ENCODE measurements at regions not wholly inside any gene's neighbourhood (a gene's known extent, or its start where the extent isn't known, plus 50 kb on each side); places are given as distances from the start of the nearest gene placed in this dataset.
"Not testable (repeated sequence)": the region's sequence is repeated elsewhere in the genome, so short reads cannot be mapped to it uniquely, and the experiment has no call there.

DNA sequence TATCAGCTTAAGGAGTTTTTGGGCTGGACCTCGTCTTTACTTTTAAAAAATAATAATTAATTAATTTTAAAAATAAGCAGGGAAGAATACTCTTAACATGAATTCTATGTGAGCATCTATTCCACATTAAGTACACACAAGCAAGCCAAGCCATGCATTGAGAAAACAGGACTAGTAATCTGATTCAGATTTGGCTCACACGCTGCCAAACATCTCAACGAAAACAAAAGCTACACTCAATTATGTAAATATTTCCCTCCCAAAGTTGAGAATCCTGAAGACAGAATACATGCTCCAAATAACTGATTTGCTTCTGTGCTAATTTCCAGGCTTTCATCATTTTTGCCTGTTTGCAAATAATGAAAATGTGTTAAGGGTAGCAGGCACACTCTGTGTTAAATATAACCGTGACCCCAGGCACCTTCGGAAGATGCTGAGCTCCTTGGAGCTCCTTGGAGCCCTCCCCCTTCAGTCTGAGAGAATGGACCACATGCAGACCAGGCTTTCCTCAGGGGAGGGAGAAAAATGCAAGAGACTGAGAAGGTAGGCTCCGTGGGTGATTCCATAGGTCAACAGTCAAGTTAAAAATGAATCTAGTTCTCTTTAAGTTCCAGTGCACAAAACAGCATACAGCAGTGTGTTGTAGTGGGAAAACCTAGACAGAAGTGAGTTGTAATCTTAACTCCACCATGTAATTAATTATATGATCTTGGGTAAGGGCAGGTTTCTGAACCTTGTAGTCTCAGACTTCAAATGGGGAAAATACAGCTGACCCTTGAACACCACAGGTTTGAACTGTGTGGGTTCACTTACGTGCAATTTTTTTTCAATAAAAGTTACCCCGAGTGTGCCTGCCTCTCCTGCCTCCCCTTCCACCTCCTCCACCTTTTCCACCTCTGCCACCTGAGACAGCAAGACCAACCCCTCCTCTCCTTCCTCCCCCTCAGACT is 161.3 kb upstream of the RREB1 start:
- no peak for DNase-seq (ENCODE audit: low read depth)

DNA sequence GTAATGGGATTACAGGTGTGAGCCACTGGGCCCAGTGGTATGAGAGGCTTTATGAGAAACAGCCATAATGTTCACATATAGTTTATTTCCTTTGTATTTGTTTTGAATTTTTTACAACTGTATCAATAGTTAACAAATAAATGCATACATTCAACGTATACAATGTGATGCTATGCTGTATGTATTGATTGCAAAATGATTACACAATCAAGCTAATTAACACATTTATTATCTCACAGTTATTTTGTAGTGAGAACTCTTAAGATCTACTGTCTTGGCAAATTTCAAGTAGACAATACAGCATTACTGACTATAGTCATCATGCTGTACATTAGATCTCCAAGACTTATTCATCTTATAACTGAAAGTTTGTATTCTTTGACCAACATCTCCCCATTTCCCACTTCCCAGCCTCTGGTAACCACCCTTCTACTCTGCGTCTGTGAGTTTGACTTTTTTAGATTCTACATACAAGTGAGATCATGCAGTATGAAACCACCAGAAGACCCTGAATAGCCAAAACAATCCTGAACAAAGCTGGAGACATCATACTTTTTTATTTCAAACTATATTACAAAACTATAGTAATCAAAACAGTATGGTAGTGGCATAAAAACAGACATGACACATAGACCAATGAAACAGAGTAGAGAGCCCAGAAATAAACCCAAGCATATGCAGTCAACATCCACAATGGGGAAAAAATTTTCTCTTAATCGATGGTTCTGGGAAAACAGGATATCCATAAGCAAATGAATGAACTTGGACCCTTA is 157.2 kb upstream of the RREB1 start:
- DNase-seq (ENCODE audit: low read depth), result no peak

DNA sequence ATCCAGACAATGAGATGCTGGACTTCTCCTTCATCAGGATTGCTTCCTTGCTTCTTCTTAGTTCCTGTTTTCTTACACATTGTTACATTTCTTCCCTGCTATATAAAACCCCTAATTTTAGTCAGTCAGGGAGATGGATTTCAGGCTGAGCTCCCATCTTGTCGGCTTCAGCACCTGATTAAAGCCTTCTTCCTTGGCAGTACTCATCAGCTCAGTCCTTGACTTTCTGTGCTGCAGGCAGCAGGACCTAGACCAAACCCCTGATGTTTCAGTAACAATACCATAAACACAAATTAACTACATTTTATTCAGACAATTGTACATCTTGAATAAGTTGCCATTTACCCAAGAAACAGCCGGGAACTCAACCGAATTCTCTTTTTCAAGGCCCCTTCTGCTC is 156.4 kb upstream of the RREB1 start:
- no peak for DNase-seq (ENCODE audit: low read depth)

DNA sequence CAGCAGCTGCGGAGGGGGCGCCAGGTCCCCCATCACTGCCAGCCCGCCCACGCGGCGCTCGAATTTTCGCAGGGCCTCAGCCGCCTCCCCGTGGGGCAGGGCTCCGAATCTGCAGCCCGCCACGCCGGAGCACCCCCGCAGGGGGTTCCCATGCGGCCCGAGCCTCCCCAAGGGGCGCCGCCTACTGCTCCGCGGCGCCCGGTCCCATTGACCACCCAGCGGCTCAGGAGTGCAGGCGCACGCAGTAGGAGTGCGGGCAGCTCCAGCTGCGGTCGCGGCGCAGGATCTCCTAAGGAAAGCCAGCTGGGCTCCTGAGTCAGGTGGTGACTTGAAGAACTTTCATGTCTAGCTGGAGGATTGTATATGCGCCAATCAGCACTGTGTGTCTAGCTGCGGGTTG is 155.3 kb upstream of the RREB1 start:
- DNase-seq (ENCODE audit: low read depth), result no peak

DNA sequence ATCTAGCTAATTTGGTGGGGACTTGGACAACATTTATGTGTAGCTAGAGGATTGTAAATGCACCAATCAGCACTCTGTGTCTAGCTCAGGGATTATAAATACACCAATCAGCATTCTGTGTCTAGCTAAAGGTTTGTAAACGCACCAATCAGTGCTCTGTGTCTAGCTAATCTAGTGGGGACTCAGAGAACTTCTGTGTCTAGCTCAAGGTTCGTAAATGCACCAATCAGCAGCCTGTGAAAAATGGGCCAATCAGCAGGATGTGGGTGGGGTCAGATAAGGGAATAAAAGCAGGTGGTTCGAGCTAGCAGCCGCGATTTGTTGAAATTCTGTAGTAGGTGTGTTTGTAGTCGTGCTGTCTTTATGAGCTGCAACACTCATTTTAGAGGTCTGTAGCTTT is 154.8 kb upstream of the RREB1 start:
- DNase-seq (ENCODE audit: low read depth), result not testable (repeated sequence)

DNA sequence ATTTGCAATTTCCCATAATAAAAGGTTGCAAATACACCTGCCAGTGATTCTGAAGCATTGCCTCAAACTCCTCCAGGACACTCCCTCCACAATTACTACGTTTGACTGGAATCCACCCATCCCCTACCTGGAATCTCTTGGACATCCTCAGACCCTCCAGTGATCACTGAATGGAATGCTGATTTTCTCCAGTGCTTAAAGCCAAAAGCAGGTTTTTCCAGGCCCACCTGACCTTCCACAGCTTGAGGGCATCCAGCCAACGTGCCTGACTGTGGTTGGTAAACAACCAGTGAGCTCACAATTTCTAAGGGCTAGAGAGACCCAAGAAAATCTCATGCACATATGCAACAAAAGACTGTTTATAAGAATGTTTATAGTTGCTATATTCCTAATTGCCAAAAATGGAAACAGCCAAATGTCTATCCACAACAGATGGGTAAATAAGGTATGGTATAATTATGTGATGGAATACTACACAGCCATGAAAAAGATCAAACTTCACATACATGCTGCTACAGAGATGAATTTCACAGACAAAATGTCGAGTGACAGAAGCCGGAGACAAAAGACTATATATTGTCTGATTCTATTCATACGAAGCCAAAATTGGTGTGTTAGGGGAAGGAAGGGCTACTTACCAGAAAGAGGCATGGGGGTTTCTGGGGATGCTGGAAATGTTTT is 147.1 kb upstream of the RREB1 start:
- no peak for DNase-seq (ENCODE audit: low read depth)

DNA sequence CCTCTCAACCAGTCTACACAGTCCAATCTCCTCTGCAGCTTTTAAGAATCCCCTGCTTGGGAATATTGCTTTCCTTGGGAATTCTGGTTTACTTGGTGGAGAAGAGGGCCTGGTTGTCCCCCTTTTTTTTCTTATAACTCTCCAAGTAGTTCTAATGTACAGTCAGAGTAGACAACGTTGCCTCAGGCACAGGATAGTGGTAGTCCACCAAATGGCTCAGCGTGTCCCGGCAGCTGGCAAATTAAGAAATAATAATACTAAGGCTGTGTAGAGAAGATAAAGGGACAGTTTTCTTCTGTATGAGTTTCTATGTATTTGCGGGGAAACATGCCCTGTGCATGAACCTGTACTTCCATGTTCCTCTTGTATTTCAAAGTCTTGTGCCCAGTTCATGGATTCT is 145.7 kb upstream of the RREB1 start:
- no peak for DNase-seq (ENCODE audit: low read depth)

DNA sequence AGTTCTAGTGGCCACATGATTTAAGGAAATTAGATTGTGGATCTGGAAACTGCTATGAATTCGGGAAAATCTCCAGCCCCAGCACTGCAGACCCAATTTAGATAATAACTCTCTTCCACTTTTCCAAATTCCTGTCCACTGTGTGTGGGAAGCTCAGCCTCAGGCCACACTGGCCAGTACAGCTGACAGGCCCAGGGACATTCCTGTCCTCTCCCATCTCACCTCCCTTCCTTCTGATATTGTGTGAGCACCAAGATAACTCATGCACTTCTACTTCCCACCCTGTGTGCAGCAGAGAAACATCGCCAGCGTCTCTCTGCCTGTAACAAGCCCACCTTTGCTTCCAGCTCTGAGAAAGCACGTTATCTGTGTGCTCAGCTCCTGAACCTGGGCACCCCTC is 145.1 kb upstream of the RREB1 start:
- DNase-seq (ENCODE audit: low read depth), result no peak

DNA sequence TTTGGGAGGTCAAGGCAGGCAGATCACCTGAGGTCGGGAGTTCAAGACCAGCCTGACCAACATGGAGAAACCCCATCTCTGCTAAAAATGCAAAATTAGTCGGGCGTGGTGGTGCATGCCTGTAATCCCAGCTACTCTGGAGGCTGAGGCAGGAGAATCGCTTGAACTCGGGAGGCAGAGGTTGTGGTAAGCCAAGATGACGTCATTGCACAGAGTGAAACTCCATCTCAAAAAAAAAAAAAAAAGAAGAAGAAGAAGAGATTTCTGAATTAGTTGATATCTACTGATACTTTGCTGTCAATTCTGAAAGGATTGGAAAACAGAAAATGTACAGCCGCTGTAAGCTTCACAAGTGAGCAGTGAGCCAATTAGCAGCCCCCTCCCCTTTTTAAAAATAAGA is 144.4 kb upstream of the RREB1 start:
- DNase-seq (ENCODE audit: low read depth), result not testable (repeated sequence)

DNA sequence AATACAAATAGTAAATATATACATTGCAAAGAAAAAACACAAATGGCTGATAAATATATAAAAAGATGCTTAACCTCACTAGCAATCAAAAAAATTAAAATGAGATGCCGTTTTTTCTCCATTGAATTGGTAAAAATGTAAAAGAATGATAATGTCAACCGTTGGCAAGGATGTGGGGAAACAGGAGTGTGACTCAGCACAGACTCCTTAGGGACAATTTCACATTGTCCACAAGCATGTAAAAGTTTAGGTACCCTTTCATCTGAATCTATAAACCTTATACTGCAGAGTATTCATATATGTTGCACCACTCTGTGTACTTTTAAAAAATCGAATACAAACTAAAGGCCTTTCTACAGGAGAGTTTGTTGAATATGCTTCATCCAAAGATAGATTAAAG is 143.1 kb upstream of the RREB1 start:
- peak; percentile 19 for DNase-seq (ENCODE audit: low read depth)

DNA sequence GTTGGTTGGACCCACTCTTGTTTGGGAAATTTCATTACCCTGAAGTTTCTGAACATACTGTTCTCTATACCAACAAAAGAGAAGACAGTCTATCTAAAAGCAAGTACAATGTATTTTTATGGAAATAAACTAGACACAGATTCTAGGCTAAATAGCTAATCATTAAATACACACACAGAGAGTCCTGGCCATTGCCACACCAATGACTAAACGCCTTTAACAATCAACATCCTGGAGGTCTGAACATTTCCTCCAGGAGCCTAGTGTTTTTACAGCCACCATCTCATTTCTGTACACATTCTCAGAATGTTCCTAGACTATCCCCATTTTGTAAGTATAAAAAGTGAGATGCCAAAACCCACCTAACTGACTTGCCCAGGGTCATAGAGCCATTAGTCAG is 141.6 kb upstream of the RREB1 start:
- no peak for DNase-seq (ENCODE audit: low read depth)

DNA sequence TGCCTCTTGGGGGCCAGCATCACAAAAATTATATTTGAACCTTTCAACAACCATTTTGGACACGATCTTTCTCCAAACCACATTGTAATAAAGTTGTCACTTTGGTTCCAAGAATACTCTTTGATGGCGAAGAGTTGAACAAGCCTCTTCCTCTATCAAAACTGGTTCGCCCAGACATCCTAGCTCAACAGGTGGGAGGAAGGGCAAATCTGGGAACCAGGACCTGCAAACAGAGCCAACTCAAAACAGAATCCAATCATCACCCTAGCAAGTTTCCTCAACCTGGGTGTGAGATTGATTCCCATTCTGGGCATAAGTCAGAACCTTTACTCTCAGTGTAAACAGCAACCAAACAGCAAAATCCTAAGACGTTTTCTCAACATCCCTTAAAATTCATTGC is 141.2 kb upstream of the RREB1 start:
- DNase-seq (ENCODE audit: low read depth), result no peak

DNA sequence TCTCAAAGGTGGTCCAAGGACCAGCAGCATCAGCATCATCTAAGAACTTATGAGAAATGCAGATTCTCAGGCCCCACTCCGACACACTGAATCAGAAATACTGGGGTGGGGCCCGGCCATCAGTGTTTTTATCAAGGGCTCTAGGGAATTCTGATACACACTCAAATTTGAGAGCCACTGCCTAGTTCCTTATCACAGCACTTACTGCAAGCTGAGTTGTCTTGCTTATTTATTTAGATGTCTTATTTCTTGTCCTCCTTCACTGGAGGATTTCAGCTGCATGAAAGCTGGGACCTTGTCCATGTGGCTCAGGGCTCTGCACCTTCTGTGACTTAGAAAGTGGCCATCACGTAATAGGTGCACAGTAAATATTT is 139.4 kb upstream of the RREB1 start:
- no peak for DNase-seq (ENCODE audit: low read depth)

DNA sequence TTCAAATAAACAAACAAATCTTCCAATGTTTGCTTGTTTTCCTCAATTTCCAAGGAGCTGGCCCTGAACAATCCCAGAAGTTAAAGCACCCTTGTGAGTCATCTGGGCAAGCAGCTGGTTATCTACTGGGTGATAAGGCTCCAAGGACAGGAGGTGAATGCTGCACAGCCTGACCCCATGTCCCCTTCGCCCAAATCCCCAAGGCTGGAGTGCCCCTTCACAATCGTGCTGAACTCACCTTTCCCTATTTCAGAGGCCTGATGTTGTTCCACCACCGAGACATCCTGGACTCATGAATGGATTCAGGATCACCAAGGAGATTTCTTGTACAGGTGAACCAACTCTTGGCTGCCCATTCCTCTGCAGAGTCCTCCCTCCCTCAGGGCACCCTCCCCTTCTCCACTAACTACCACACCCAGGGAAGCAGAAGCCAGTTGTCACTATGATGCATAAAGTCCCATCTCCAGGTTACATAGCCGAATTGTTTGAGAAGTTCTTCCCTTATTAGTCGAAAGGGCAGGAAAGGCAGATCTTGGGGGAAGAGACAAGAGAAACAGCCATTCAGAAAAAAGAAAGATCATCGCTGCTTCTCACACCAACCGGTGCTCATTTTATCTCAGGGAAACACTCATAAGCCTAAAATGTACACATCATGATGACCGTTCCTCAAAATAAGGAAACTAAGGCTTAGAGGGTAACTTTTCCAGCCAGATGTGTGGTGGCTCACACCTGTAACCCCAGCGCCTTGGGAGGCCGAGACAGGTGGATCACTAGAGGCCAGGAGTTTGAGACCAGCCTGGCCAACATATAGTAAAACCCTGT is 138.8 kb upstream of the RREB1 start:
- no peak for DNase-seq (ENCODE audit: low read depth)

DNA sequence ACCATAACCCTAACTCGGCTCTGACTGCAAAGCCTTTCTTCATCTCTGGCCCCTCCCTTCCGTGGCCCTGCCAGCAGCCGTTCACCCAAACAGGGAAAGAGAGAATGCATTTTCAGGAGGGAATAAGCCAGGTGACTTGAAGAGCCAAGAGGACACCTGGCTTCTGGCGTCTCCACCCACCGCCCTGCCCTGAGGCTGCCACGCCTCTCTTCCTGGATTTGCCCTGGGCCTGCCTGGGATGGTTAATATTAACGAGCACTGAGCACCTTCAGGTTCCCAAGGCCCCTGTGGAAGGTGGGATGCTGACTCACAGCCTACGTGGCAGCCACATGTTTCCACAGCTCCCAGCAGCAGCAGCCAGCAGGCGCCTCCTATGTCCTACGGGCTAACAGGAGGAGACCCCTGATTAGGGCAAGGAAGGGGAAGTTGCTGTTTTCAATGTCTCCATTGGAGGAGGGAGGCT is 138.0 kb upstream of the RREB1 start:
- DNase-seq (ENCODE audit: low read depth), result peak; percentile 57

DNA sequence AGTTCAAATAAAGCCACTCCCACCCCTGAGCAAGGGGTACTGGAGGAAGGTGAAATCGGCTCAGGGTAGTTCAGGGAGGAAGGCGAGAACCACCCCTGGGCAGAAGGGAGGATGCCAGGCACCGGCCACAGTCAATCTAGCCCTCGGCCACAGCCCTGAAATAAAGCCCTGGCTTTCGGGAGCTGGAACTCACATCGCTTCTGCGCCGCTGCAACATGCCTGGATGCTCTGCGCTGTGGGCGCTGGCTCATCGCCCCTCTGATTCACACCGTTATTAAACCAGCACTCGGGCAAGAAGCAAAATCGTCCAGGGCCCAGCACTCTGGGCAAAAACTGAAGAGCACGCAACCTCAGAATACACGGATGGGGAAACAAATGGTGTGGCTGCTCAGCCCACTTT is 136.9 kb upstream of the RREB1 start:
- no peak for DNase-seq (ENCODE audit: low read depth)

DNA sequence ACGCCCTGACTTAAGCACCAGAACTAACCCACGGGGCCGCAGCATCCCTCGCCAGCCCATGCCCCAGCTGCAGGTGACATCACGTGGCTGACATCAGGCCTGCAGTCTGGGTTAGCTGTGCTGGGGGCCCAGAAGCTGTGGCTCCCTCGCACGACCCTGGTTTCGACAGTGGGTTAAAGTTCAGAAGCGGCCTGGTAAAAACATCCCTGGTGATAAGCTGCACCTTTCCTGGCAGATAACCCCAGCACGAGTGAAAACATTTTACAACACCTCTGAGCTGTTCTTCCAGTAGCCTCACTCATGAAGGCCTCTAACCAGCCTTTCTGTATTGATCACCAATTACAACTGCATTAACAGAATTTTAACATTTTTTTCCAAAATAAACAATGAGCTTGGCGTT is 136.4 kb upstream of the RREB1 start:
- no peak for DNase-seq (ENCODE audit: low read depth)

DNA sequence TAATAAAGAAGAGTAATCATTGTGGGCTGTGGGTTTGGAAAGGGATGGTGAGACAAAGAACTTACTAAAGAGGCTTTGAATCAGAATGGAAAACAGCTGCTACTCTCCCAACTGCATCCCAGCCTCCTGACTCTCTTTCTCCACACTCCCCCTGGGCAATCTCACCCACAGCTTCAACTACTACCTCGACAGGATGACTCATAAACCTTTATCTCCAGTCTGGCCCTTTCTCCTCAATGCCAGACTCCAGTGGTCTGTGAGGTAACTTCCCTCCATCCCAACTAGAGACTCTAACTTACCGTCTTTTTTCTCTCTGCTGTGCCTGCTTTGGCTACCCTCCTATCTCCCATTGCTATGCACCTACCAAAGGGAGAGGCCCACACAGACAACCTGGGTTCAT is 135.3 kb upstream of the RREB1 start:
- peak; percentile 86 for DNase-seq (ENCODE audit: low read depth)

DNA sequence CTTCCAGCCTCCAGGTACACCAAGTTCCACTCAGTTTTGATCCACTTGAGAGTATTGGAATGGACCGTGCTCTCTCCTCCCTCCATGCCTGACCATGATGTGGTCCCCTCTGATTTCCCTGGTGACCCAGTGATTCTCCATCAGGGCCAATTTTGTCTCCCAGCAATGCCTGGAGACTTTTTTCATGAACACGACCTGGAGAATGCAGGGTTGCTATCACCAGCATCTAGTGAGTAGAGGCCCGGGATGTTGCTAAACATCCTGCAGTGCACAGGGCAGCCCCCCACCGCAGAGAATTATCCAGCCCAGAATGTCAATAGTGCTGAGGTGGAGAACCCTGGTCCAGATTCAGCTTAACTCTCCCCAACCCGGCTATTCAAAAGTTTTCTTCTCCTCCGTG is 134.0 kb upstream of the RREB1 start:
- DNase-seq (ENCODE audit: low read depth), result no peak

DNA sequence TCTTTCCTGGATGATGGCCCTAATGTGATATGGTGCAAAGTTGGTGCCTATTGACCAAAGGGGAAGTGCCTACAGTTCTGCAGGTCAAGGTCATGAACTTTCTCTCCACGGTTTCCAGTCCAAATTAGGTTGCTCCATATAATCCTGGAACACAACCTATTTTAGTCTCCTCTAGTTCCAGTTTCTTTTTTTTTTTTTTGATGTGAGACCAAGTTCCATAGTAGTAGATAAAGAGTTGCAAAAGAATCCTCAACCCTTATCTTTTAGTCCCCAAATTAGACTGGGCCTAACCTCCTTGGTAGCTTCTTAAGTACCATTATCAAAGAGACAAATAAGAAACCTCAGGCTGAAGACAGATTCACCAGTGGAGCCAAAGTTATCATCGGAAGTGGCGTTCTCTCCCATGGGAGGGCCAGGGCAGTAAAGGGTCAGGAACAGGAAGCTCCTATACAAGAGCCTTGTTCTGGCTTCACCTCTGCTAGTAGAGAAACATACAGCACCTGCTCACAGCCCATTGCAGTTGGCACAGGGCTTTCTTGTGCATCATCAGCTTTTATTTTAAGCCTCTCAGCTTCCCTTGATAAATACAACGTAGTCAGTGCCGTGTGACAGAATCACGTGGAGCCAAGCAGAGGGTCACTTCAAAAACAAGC is 132.2 kb upstream of the RREB1 start:
- no peak for DNase-seq (ENCODE audit: low read depth)

DNA sequence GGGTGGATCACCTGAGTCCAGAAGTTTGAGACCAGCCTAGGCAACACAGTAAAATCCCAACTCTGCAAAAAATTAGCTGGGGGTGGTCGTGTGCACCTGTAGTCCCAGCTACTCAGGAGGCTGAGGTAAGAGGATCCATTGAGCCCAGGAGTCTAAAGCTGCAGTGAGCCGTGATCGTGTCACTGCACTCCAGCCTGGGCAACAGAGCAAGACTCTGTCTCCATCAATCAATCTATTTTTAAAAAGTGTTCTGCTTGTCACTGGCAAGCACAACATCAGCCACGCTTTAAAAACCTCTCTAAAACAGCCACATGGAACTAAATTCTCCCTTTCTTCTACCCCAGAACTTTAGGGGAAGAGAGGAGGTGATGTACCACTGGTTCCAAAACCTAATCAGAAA is 131.6 kb upstream of the RREB1 start:
- no peak for DNase-seq (ENCODE audit: low read depth)

Measured in M059J (cell line).